ENCODE measurements at regions not wholly inside any gene's neighbourhood (a gene's known extent, or its start where the extent isn't known, plus 50 kb on each side); places are given as distances from the start of the nearest gene placed in this dataset.

DNA sequence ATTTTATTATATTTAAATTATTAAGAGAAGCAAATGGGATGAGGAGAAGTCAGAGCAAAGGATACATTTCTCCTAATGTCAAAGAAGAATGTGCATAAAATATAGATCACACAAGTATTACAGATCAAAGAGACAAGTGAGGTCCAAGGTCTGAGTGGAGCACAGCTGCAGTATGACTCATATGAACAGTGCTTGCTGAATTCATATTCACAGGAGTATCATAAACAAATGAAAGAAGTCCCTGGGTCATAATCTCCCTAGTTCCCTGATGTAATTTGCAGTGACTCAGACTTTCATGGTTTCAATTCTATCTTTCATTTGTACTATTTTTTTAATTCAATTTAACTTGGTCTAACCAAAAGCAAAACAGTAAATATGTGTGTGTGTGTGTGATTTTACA is 499.0 kb upstream of the CCDC179 start:
- no peak overlapping the region for H3K4me3 ChIP-seq
- TF ChIP-seq CTCF (IDR thresholded peaks at IDR 0.05): no peak
- DNase-seq (ENCODE audit: low spot score): no peak
- no peak overlapping the region for H3K27ac ChIP-seq

GRCh38 chr11:23364076-23364475 is 503.8 kb upstream of the CCDC179 start:
- Histone ChIP-seq H3K27ac (no peak overlapping the region), H3K4me3 (no peak overlapping the region)
- no peak for DNase-seq (ENCODE audit: low spot score)
- no peak for TF ChIP-seq CTCF (IDR thresholded peaks at IDR 0.05)

- DNase-seq (ENCODE audit: low spot score): no peak
- no peak for TF ChIP-seq CTCF (IDR thresholded peaks at IDR 0.05)
- no peak overlapping the region for H3K27ac ChIP-seq
- H3K4me3 ChIP-seq: no peak overlapping the region
Observed at GRCh38 chr11:23370580-23371275, 510.5 kb upstream of the CCDC179 start.

- no peak overlapping the region for H3K27ac ChIP-seq
- no peak for TF ChIP-seq CTCF (IDR thresholded peaks at IDR 0.05)
- no peak for DNase-seq (ENCODE audit: low spot score)
- H3K4me3 ChIP-seq: no peak overlapping the region
Observed at GRCh38 chr11:23377909-23378308, 517.6 kb upstream of the CCDC179 start.

DNA sequence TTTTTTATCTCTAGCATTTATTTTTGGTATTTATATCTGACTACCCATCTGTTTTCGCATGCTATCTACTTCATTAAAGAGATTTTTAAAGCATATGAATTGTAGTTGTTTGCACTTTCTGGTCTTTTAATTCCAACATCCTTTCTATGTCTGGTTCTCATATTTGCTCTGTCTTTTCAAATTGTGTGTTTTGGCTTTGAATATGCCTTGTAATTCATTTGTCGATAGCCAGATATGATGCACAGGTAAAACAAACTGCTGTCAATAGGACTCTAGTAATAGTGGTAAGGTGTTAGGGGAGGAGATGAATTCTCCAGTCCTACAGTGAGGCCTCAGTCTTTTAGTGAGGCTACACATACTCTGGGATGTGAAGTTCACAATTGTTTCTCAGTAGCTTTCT is 530.8 kb upstream of the CCDC179 start:
- TF ChIP-seq CTCF (IDR thresholded peaks at IDR 0.05): no peak
- no peak overlapping the region for H3K4me3 ChIP-seq
- no peak for DNase-seq (ENCODE audit: low spot score)

GRCh38 chr11:23398052-23398451 is 537.8 kb upstream of the CCDC179 start:
- TF ChIP-seq CTCF (IDR thresholded peaks at IDR 0.05): no peak
- Histone ChIP-seq H3K27ac (no peak overlapping the region), H3K4me3 (no peak overlapping the region)
- no peak for DNase-seq (ENCODE audit: low spot score)

More for the DNA sequence above, 530.8 kb upstream of the CCDC179 start:
- H3K27ac ChIP-seq: no peak overlapping the region

- H3K4me3 ChIP-seq: no peak overlapping the region
- no peak for DNase-seq (ENCODE audit: low spot score)
- TF ChIP-seq CTCF (IDR thresholded peaks at IDR 0.05): no peak
- H3K27ac ChIP-seq: no peak overlapping the region
Observed at GRCh38 chr11:23399995-23400394, 539.7 kb upstream of the CCDC179 start.

Measured in coronary artery (tissue), 2 donors.